ENCODE measurements at regions not wholly inside any gene's neighbourhood (a gene's known extent, or its start where the extent isn't known, plus 50 kb on each side); places are given as distances from the start of the nearest gene placed in this dataset.

DNA sequence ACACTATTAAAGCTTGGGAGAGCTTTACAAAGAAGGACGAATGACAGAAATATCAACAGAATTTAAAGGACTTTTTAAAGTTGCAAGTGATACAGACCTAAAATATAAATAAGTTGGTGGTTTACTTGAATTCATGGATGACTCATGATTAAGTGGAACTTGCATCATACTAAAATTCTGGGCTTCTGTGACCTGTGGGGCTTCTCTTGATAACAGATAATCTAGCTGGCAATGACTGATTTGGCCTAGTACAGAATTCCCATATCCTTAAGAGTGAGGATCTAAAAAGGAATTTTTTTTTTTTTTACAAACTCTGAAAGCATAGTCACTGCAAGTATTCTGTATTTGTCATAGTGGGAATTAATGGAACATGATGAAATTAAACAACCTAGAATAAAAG lies 543.7 kb upstream of the SGCD start:
- no peaks in the 10 kb centered on the region for H3K36me3 ChIP-seq (ENCODE audit: low read depth)
- intact Hi-C loops (cut with DNase I, micrococcal nuclease), result no loop called here
- no peaks in the 10 kb centered on the region for H3K9me3 ChIP-seq
- H3K4me1 ChIP-seq (ENCODE audit: low read depth), result no peaks in the 10 kb centered on the region
- no peak for DNase-seq
- ATAC-seq, result no peak
- no peak overlapping the region for H3K4me3 ChIP-seq
- no peak for TF ChIP-seq CTCF (IDR thresholded peaks at IDR 0.05)

GRCh38 chr5:155783791-155784190 lies 543.2 kb upstream of the SGCD start:
- no peak for TF ChIP-seq CTCF (IDR thresholded peaks at IDR 0.05)
- ATAC-seq, result no peak
- no peak for DNase-seq
- Histone ChIP-seq H3K4me3 (no peak overlapping the region), H3K9me3 (no peaks in the 10 kb centered on the region), H3K4me1 (ENCODE audit: low read depth) (no peaks in the 10 kb centered on the region), H3K36me3 (ENCODE audit: low read depth) (no peaks in the 10 kb centered on the region)
- intact Hi-C loops (cut with DNase I, micrococcal nuclease), result no loop called here

GRCh38 chr5:155786108-155786507 lies 540.9 kb upstream of the SGCD start:
- H3K4me3 ChIP-seq, result no peak overlapping the region
- no peaks in the 10 kb centered on the region for H3K36me3 ChIP-seq (ENCODE audit: low read depth)
- no peaks in the 10 kb centered on the region for H3K4me1 ChIP-seq (ENCODE audit: low read depth)
- intact Hi-C loops (cut with DNase I, micrococcal nuclease), result no loop called here
- DNase-seq (no peak), ATAC-seq (no peak)
- H3K9me3 ChIP-seq, result no peaks in the 10 kb centered on the region
- no peak for TF ChIP-seq CTCF (IDR thresholded peaks at IDR 0.05)

DNA sequence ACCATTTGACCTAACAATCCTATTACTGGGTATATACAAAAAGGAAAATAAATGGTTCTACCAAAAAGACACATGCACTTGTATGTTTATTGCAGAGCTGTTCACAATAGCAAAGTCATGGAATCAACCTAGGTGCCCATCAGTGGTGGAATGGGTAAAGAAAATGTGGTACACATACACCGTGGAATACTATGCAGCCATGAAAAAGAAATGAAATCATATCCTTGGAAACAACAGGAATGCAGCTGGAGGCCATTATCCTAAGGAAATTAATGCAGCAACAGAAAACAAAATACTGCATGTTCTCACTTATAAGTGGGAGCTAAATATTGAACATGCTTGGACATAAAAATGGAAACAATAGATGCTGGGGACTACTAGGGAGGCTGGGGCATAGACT lies 534.1 kb upstream of the SGCD start:
- intact Hi-C loops (cut with DNase I, micrococcal nuclease), result no loop called here
- ATAC-seq (no peak), DNase-seq (no peak)
- no peak for TF ChIP-seq CTCF (IDR thresholded peaks at IDR 0.05)
- Histone ChIP-seq H3K4me3 (no peak overlapping the region), H3K4me1 (ENCODE audit: low read depth) (no peaks in the 10 kb centered on the region), H3K9me3 (peaks cover 28% of the 10 kb centered on the region), H3K36me3 (ENCODE audit: low read depth) (no peaks in the 10 kb centered on the region)

- DNase-seq (no peak), ATAC-seq (no peak)
- H3K9me3 ChIP-seq, result peaks cover 28% of the 10 kb centered on the region
- no peak overlapping the region for H3K4me3 ChIP-seq
- no peaks in the 10 kb centered on the region for H3K4me1 ChIP-seq (ENCODE audit: low read depth)
- no peaks in the 10 kb centered on the region for H3K36me3 ChIP-seq (ENCODE audit: low read depth)
- no peak for TF ChIP-seq CTCF (IDR thresholded peaks at IDR 0.05)
- intact Hi-C loops (cut with DNase I, micrococcal nuclease), result no loop called here
Measured at GRCh38 chr5:155794795-155795194, 532.2 kb upstream of the SGCD start.

GRCh38 chr5:155799308-155799707 lies 527.7 kb upstream of the SGCD start:
- Histone ChIP-seq H3K4me1 (ENCODE audit: low read depth) (no peaks in the 10 kb centered on the region), H3K4me3 (no peak overlapping the region), H3K9me3 (peaks cover 11% of the 10 kb centered on the region), H3K36me3 (ENCODE audit: low read depth) (no peaks in the 10 kb centered on the region)
- ATAC-seq, result no peak
- intact Hi-C loops (cut with DNase I, micrococcal nuclease), result no loop called here
- no peak for TF ChIP-seq CTCF (IDR thresholded peaks at IDR 0.05)
- no peak for DNase-seq

Data from mucosa of descending colon (tissue), 3 donors.